Transverse colon (tissue), 4 donors: ENCODE measurements at regions not wholly inside any gene's neighbourhood (a gene's known extent, or its start where the extent isn't known, plus 50 kb on each side); places are given as distances from the start of the nearest gene placed in this dataset.

Experiments used
- DNase-seq: peaks from one replicate; pipeline ENCODE4 v3.0.0-alpha.2; 2019
- H3K27ac ChIP-seq, 4 donors: fragments of 200-600 bp; sonication (generic); 2 replicates each; pipeline ENCODE4 v1.5.1; 2016 to 2018; ENCODE audit warnings: inconsistent platforms in 4 of 4
- H3K27me3 ChIP-seq: fragments of 200-600 bp; sonication (generic); 2 replicates; pipeline ENCODE4 v1.5.1; 2017; ENCODE audit warnings: inconsistent platforms
- H3K36me3 ChIP-seq, 4 donors: fragments of 200-600 bp; sonication (generic); 2 replicates each; pipeline ENCODE4 v1.5.1; 2017 to 2019; ENCODE audit warnings: inconsistent platforms in 4 of 4
- H3K4me1 ChIP-seq, 4 donors: fragments of 200-600 bp; sonication (generic); 2 replicates each; pipeline ENCODE4 v1.5.1; 2017 to 2020; ENCODE audit warnings: inconsistent platforms in 4 of 4
- H3K4me3 ChIP-seq, 4 donors: fragments of 200-600 bp; sonication (generic); 1 replicate in 1 of 4; 2 replicates in 3 of 4; pipeline versions ENCODE4 v1.5.1 to v1.6.1; 2017 to 2019; ENCODE audit warnings: inconsistent platforms in 4 of 4
- H3K9me3 ChIP-seq, 2 donors: fragments of 200-600 bp; sonication (generic); 2 replicates each; pipeline ENCODE4 v1.5.1; 2017 to 2019; ENCODE audit warnings: inconsistent platforms in 2 of 2
- CTCF ChIP-seq, 5 experiments: fragments of 200-600 bp in 3 of 5; fragments of 450-650 bp in 2 of 5; sonication (generic) in 3 of 5; IDR thresholded peaks; 1 replicate in 2 of 5; 2 replicates in 3 of 5; pipeline ENCODE4 v1.5.1; 2016 to 2017; ENCODE audit warnings: antibody characterized with exemption in 5 of 5, inconsistent platforms in 3 of 5, mild to moderate bottlenecking in 2 of 5, moderate library complexity in 1 of 5
- EP300 ChIP-seq: sonication (generic); formaldehyde crosslinking; IDR thresholded peaks from one replicate; pipeline ENCODE4 v1.6.1; 2017; ENCODE audit warnings: antibody characterized with exemption, low read depth
- POLR2A ChIP-seq: fragments of 450-650 bp; IDR thresholded peaks from one replicate; pipeline ENCODE4 v1.6.1; 2016; ENCODE audit warnings: antibody characterized with exemption, mild to moderate bottlenecking, moderate library complexity
- POLR2AphosphoS5 ChIP-seq, 3 donors: sonication (generic); formaldehyde crosslinking; IDR thresholded peaks; one replicate each; pipeline ENCODE4 v1.6.1; 2016; ENCODE audit warnings: antibody characterized with exemption in 3 of 3
- WGBS, 2 donors: methylation state at CpG; one replicate each; pipeline ENCODE4 v1.1.5; 2018; ENCODE audit warnings: low coverage in 1 of 2; 5-methylcytosine and 5-hydroxymethylcytosine counted together
- in situ Hi-C, 4 donors: fragments of 200-750 bp; cut with MboI; loops; one replicate each; pipeline versions ENCODE4 v1.15.0 to v1.15.1; 2017; ENCODE audit warnings: low sequenced_read_pairs in 3 of 4, low pct_ligation_motif_present in 1 of 4, low pct_unique_long_range_greater_than_20kb in 1 of 4
- intact Hi-C: fragments of 100-400 bp; cut with DNase I; formaldehyde crosslinking; loops from one replicate; pipeline ENCODE4 v1.15.1; 2023; ENCODE audit warnings: low total_unique reads

- no peaks in the 10 kb centered on the region for H3K4me1 ChIP-seq
- H3K4me3 ChIP-seq: no peak overlapping the region
- no peaks in the 10 kb centered on the region for H3K27me3 ChIP-seq
- H3K36me3 ChIP-seq: no peaks in the 10 kb centered on the region
- TF ChIP-seq CTCF (IDR thresholded peaks at IDR 0.05) (no peak), EP300 (no peak), POLR2A (no peak), POLR2AphosphoS5 (IDR thresholded peaks at IDR 0.05) (no peak)
- H3K9me3 ChIP-seq: no peaks in the 10 kb centered on the region
- WGBS, 2 donors: 25 to 46% methylated on average over 1 of the region's 1 CpG
- no peak for DNase-seq
- in situ Hi-C loops: no loop called here
- no peak overlapping the region for H3K27ac ChIP-seq
- intact Hi-C loops: no loop called here
Measured at GRCh38 chr2:192379736-192380135, 185.0 kb upstream of the TMEFF2 start.

GRCh38 chr2:192377173-192377572 lies 182.4 kb upstream of the TMEFF2 start:
- no peak for TF ChIP-seq CTCF (IDR thresholded peaks at IDR 0.05)
- TF ChIP-seq POLR2AphosphoS5 (IDR thresholded peaks at IDR 0.05): no peak
- TF ChIP-seq POLR2A: no peak
- in situ Hi-C loops (no loop called here), intact Hi-C loops (no loop called here)
- Histone ChIP-seq H3K27me3 (no peaks in the 10 kb centered on the region), H3K4me3 (no peak overlapping the region), H3K27ac (no peak overlapping the region), H3K4me1 (no peaks in the 10 kb centered on the region), H3K9me3 (no peaks in the 10 kb centered on the region), H3K36me3 (no peaks in the 10 kb centered on the region)
- no peak for DNase-seq

GRCh38 chr2:192373754-192374153 lies 179.0 kb upstream of the TMEFF2 start:
- intact Hi-C loops: no loop called here
- in situ Hi-C loops: no loop called here
- H3K4me3 ChIP-seq: no peak overlapping the region
- 83 to 85% methylated on average over 2 of the region's 2 CpGs for WGBS, 2 donors
- H3K36me3 ChIP-seq: no peaks in the 10 kb centered on the region
- DNase-seq: no peak
- H3K9me3 ChIP-seq: no peaks in the 10 kb centered on the region
- H3K27me3 ChIP-seq: no peaks in the 10 kb centered on the region
- no peaks in the 10 kb centered on the region for H3K4me1 ChIP-seq
- TF ChIP-seq CTCF (IDR thresholded peaks at IDR 0.05) (no peak), EP300 (no peak), POLR2A (no peak), POLR2AphosphoS5 (IDR thresholded peaks at IDR 0.05) (no peak)
- H3K27ac ChIP-seq: no peak overlapping the region

- Histone ChIP-seq H3K4me1 (no peaks in the 10 kb centered on the region), H3K9me3 (no peaks in the 10 kb centered on the region), H3K4me3 (no peak overlapping the region), H3K27me3 (no peaks in the 10 kb centered on the region), H3K36me3 (no peaks in the 10 kb centered on the region), H3K27ac (no peak overlapping the region)
- DNase-seq: no peak
- intact Hi-C loops: no loop called here
- in situ Hi-C loops: no loop called here
- TF ChIP-seq EP300: no peak
- TF ChIP-seq CTCF (IDR thresholded peaks at IDR 0.05): no peak
- no peak for TF ChIP-seq POLR2AphosphoS5 (IDR thresholded peaks at IDR 0.05)
- no peak for TF ChIP-seq POLR2A
- 88 to 90% methylated on average over 5 to 6 of the region's 6 CpGs for WGBS, 2 donors
Measured at GRCh38 chr2:192373221-192373620, 178.5 kb upstream of the TMEFF2 start.
